ENCODE measurements at regions not wholly inside any gene's neighbourhood (a gene's known extent, or its start where the extent isn't known, plus 50 kb on each side); places are given as distances from the start of the nearest gene placed in this dataset.

GRCh38 chr12:73798523-73798922 is 739.1 kb upstream of the ATXN7L3B start (continued):
- no peak for TF ChIP-seq ZNF462 (CRISPR knock-in tag; IDR thresholded peaks at IDR 0.05)

- H3K36me3 ChIP-seq (ENCODE audit: insufficient read depth): no peaks in the 10 kb centered on the region
- 0 out of 2 replicates have a peak overlapping the region, but pooled peaks have one; percentile 11 for H2AFZ ChIP-seq
- H3K27ac Mint-ChIP-seq: no peak overlapping the region
- H3K9me2 ChIP-seq (ENCODE audit: insufficient read depth): peaks cover 3% of the 10 kb centered on the region; the same call in 1 of the 2 replicates
- no peak overlapping the region for H3K27ac ChIP-seq (ENCODE audit: low read depth)
- H3K4me3 Mint-ChIP-seq: no peak overlapping the region
- no peaks in the 10 kb centered on the region for H3K27me3 ChIP-seq (ENCODE audit: insufficient read depth)
- TF ChIP-seq NANOG (IDR thresholded peaks at IDR 0.05; ENCODE audit: borderline replicate concordance) (no peak), CREB1 (CRISPR knock-in tag; IDR thresholded peaks at IDR 0.05; ENCODE audit: low read depth) (no peak), EZH2 (IDR thresholded peaks at IDR 0.05; ENCODE audit: low read depth, unreplicated experiment) (no peak), EZH2phosphoT487 (IDR thresholded peaks at IDR 0.05; ENCODE audit: unreplicated experiment) (no peak), STAT1 (IDR thresholded peaks at IDR 0.05; ENCODE audit: unreplicated experiment) (no peak), JUNB (IDR thresholded peaks at IDR 0.05; ENCODE audit: unreplicated experiment) (no peak), POLR2AphosphoS5 (IDR thresholded peaks at IDR 0.05; ENCODE audit: low read depth) (no peak)
- TF ChIP-seq, protein P1, sequence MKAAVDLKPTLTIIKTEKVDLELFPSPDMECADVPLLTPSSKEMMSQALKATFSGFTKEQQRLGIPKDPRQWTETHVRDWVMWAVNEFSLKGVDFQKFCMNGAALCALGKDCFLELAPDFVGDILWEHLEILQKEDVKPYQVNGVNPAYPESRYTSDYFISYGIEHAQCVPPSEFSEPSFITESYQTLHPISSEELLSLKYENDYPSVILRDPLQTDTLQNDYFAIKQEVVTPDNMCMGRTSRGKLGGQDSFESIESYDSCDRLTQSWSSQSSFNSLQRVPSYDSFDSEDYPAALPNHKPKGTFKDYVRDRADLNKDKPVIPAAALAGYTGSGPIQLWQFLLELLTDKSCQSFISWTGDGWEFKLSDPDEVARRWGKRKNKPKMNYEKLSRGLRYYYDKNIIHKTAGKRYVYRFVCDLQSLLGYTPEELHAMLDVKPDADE (IDR thresholded peaks at IDR 0.05): no peak
- no peak overlapping the region for H3K4me2 ChIP-seq
- peaks cover 10% of the 10 kb centered on the region; the same call in 2 of the 3 replicates for H3K4me1 Mint-ChIP-seq
- no peaks in the 10 kb centered on the region for H4K20me1 ChIP-seq (replicated peaks; ENCODE audit: insufficient read depth)
- no peaks in the 10 kb centered on the region for H3F3A ChIP-seq (replicated peaks; ENCODE audit: low read depth)
- no peak for ATAC-seq
- DNase-seq (ENCODE audit: low spot score): peak; percentile 2
- H3K36me3 Mint-ChIP-seq (ENCODE audit: low read depth): peaks cover under 1% of the 10 kb centered on the region; the same call in 2 of the 3 replicates
- no peaks in the 10 kb centered on the region for H3K4me1 ChIP-seq (ENCODE audit: insufficient read depth)
- no peak overlapping the region for H3K4me3 ChIP-seq
- H3K27me3 Mint-ChIP-seq (ENCODE audit: insufficient read depth, low read depth, poor library complexity): no peaks in the 10 kb centered on the region
- 0 out of 3 replicates have a peak, but pooled peaks cover under 1% of the 10 kb centered on the region for H3K9me3 Mint-ChIP-seq
- H3K79me2 ChIP-seq (replicated peaks; ENCODE audit: insufficient read depth): no peaks in the 10 kb centered on the region
These were observed 722.5 kb upstream of the ATXN7L3B start for GRCh38 chr12:73815072-73815645.

Data from GM23338 (cell line).